H9 (cell line): ENCODE measurements at regions not wholly inside any gene's neighbourhood (a gene's known extent, or its start where the extent isn't known, plus 50 kb on each side); places are given as distances from the start of the nearest gene placed in this dataset.

Experiments
- DNase-seq: peaks from one replicate; pipeline ENCODE4 v3.0.0-alpha.2; 2017
- H2AFZ ChIP-seq: one replicate; pipeline ENCODE4 v1.6.1; 2013; ENCODE audit warnings: mild to moderate bottlenecking, low read length, control low read depth, moderate library complexity
- H2AK5ac ChIP-seq: 2 replicates; pipeline ENCODE4 v1.6.1; 2013; ENCODE audit warnings: low read length, control low read depth, mixed read lengths; ENCODE audit not compliant: insufficient read length
- H2BK120ac ChIP-seq: one replicate; pipeline ENCODE4 v1.6.1; 2013; ENCODE audit warnings: low read depth, mild to moderate bottlenecking, low read length, control low read depth, inconsistent platforms; ENCODE audit not compliant: poor library complexity, severe bottlenecking
- H2BK12ac ChIP-seq: 2 replicates; pipeline ENCODE4 v1.6.1; 2013; ENCODE audit warnings: low read length, control low read depth, mixed read lengths, low read depth; ENCODE audit not compliant: insufficient read length
- H2BK15ac ChIP-seq: 2 replicates; pipeline ENCODE4 v1.6.1; 2013; ENCODE audit warnings: low read depth, low read length, control low read depth
- H2BK20ac ChIP-seq: one replicate; pipeline ENCODE4 v1.6.1; 2013; ENCODE audit warnings: low read depth, mild to moderate bottlenecking, low read length, control low read depth, inconsistent platforms; ENCODE audit not compliant: poor library complexity, severe bottlenecking
- H2BK5ac ChIP-seq: 2 replicates; pipeline ENCODE4 v1.6.1; 2013; ENCODE audit warnings: low read length, control low read depth, mixed read lengths; ENCODE audit not compliant: insufficient read length
- H3K14ac ChIP-seq: 2 replicates; pipeline ENCODE4 v1.6.1; 2013; ENCODE audit warnings: low read length, control low read depth; ENCODE audit not compliant: insufficient read depth
- H3K18ac ChIP-seq: 2 replicates; pipeline ENCODE4 v1.6.1; 2013; ENCODE audit warnings: low read depth, mild to moderate bottlenecking, mixed read lengths, low read length, control low read depth; ENCODE audit not compliant: insufficient read length
- H3K23ac ChIP-seq: 2 replicates; pipeline ENCODE4 v1.6.1; 2013; ENCODE audit warnings: low read length, control low read depth, mixed read lengths, low read depth; ENCODE audit not compliant: insufficient read length
- H3K23me2 ChIP-seq: 2 replicates; pipeline ENCODE4 v1.6.1; 2013; ENCODE audit warnings: low read depth, mild to moderate bottlenecking, mixed read lengths, low read length, control low read depth; ENCODE audit not compliant: insufficient read length, poor library complexity, severe bottlenecking
- H3K27ac ChIP-seq: 2 replicates; pipeline ENCODE4 v1.5.1; 2013; ENCODE audit warnings: low read length, control low read depth, mixed read lengths, low read depth; ENCODE audit not compliant: insufficient read length
- H3K27me3 ChIP-seq: 2 replicates; pipeline ENCODE4 v1.6.1; 2013; ENCODE audit warnings: low read length, control low read depth, inconsistent platforms; ENCODE audit not compliant: insufficient read depth
- H3K4ac ChIP-seq: 2 replicates; pipeline ENCODE4 v1.6.1; 2013; ENCODE audit warnings: low read depth, mild to moderate bottlenecking, control low read depth, inconsistent platforms, low read length, moderate library complexity
- H3K4me1 ChIP-seq: 2 replicates; pipeline ENCODE4 v1.6.1; 2013; ENCODE audit warnings: low read length, control low read depth, inconsistent platforms; ENCODE audit not compliant: insufficient read depth
- H3K4me2 ChIP-seq: 2 replicates; pipeline ENCODE4 v1.6.1; 2013; ENCODE audit warnings: low read length, control low read depth, mixed read lengths; ENCODE audit not compliant: insufficient read length, insufficient read depth
- H3K56ac ChIP-seq: 2 replicates; pipeline ENCODE4 v1.6.1; 2013; ENCODE audit warnings: low read depth, mild to moderate bottlenecking, mixed read lengths, low read length, control low read depth; ENCODE audit not compliant: insufficient read length
- H3K79me1 ChIP-seq: 2 replicates; pipeline ENCODE4 v1.6.1; 2013; ENCODE audit warnings: low read depth, mild to moderate bottlenecking, moderate library complexity, low read length, control low read depth, inconsistent platforms; ENCODE audit not compliant: insufficient read depth, poor library complexity, severe bottlenecking
- H3K79me2 ChIP-seq: 2 replicates; pipeline ENCODE4 v1.6.1; 2013; ENCODE audit warnings: low read length, control low read depth, inconsistent platforms; ENCODE audit not compliant: insufficient read depth
- H3K9ac ChIP-seq: 2 replicates; pipeline ENCODE4 v1.6.1; 2013; ENCODE audit warnings: low read length, control low read depth, mixed read lengths; ENCODE audit not compliant: insufficient read length; ENCODE audit errors: extremely low read depth
- H3K9me3 ChIP-seq: one replicate; pipeline ENCODE4 v1.6.1; 2013; ENCODE audit warnings: low read depth, low read length, inconsistent platforms; ENCODE audit not compliant: control insufficient read depth
- H3T11ph ChIP-seq: one replicate; pipeline ENCODE4 v1.6.1; 2013; ENCODE audit warnings: mild to moderate bottlenecking, low read length, control low read depth, inconsistent platforms
- H4K20me1 ChIP-seq: one replicate; pipeline ENCODE4 v1.6.1; 2013; ENCODE audit not compliant: control insufficient read depth, insufficient read length, insufficient read depth
- H4K5ac ChIP-seq: 2 replicates; pipeline ENCODE4 v1.6.1; 2013; ENCODE audit warnings: low read depth, mild to moderate bottlenecking, mixed read lengths, low read length, control low read depth; ENCODE audit not compliant: insufficient read length
- H4K8ac ChIP-seq: replicated peaks from 2 replicates; pipeline ENCODE4 v1.6.1; 2013; ENCODE audit warnings: low read length, control low read depth, mixed read lengths, low read depth; ENCODE audit not compliant: insufficient read length
- H4K91ac ChIP-seq: 2 replicates; pipeline ENCODE4 v1.6.1; 2013; ENCODE audit warnings: low read depth, mild to moderate bottlenecking, moderate library complexity, mixed read lengths, low read length, control low read depth; ENCODE audit not compliant: insufficient read length
- H3K27ac Mint-ChIP-seq, 3 experiments: 2 replicates in 2 of 3; 3 replicates in 1 of 3; pipeline ENCODE4 v1.8.0; 2020 to 2021; ENCODE audit warnings: mixed read lengths in 3 of 3, mild to moderate bottlenecking in 1 of 3, moderate library complexity in 1 of 3
- H3K27me3 Mint-ChIP-seq: 2 replicates; pipeline ENCODE4 v1.8.0; 2021; ENCODE audit warnings: low read depth, mild to moderate bottlenecking, moderate library complexity, mixed read lengths
- H3K36me3 Mint-ChIP-seq, 3 experiments: 2 replicates in 2 of 3; 3 replicates in 1 of 3; pipeline ENCODE4 v1.8.0; 2020 to 2021; ENCODE audit warnings: low read depth in 3 of 3, mixed read lengths in 3 of 3; ENCODE audit not compliant: insufficient read depth in 1 of 3
- H3K4me1 Mint-ChIP-seq, 2 experiments: 2 replicates each; pipeline ENCODE4 v1.8.0; 2020; ENCODE audit warnings: mixed read lengths in 2 of 2
- H3K4me3 Mint-ChIP-seq, 2 experiments: 2 replicates in 1 of 2; 3 replicates in 1 of 2; pipeline ENCODE4 v1.8.0; 2020 to 2021; ENCODE audit warnings: mild to moderate bottlenecking in 2 of 2, mixed read lengths in 2 of 2, moderate library complexity in 1 of 2
- H3K9me3 Mint-ChIP-seq, 2 experiments: 2 replicates in 1 of 2; 3 replicates in 1 of 2; pipeline ENCODE4 v1.8.0; 2020; ENCODE audit warnings: mild to moderate bottlenecking in 2 of 2, mixed read lengths in 2 of 2, moderate library complexity in 1 of 2
- whole genome bisulfite sequencing: extraction: QIAGEN DNeasy Blood & Tissue Kit; methylation state at CpG from one replicate; pipeline ENCODE4 v1.1.7; 2013; ENCODE audit warnings: missing lambda C conversion rate, low lambda C conversion rate, mixed read lengths; ENCODE audit not compliant: insufficient read length; ENCODE audit errors: extremely low coverage; 5-methylcytosine and 5-hydroxymethylcytosine counted together
- TF ChIP-seq, protein P1 (sequence below): fragments of 200-600 bp; sonication (generic); conservative IDR thresholded peaks from 3 replicates; pipeline ENCODE4 v1.8.0; 2021; ENCODE audit warnings: antibody characterized with exemption, mild to moderate bottlenecking

GRCh38 chr7:155232911-155233310 lies 64.8 kb upstream of the INSIG1 start:
- Histone ChIP-seq H2BK5ac (no peak overlapping the region), H3K23me2 (no peaks in the 10 kb centered on the region), H3K27ac (no peak overlapping the region), H4K5ac (no peak overlapping the region), H3K14ac (no peak overlapping the region), H2BK15ac (no peak overlapping the region), H3T11ph (no peak overlapping the region), H2BK12ac (no peak overlapping the region), H2AFZ (no peak overlapping the region), H3K79me1 (no peaks in the 10 kb centered on the region), H3K56ac (no peak overlapping the region), H3K4ac (no peak overlapping the region), H3K4me1 (no peaks in the 10 kb centered on the region), H3K9me3 (no peaks in the 10 kb centered on the region), H3K18ac (no peak overlapping the region), H4K8ac (no peak overlapping the region), H3K79me2 (no peaks in the 10 kb centered on the region), H3K23ac (no peak overlapping the region), H4K20me1 (peaks cover 2% of the 10 kb centered on the region), H2BK20ac (no peak overlapping the region), H2AK5ac (no peak overlapping the region), H3K27me3 (no peaks in the 10 kb centered on the region; the same call in 1 of the 2 replicates), H3K9ac (no peak overlapping the region), H3K4me2 (no peak overlapping the region), H2BK120ac (no peak overlapping the region), H4K91ac (no peak overlapping the region)
- H3K27ac Mint-ChIP-seq = no peak overlapping the region
- peaks cover 0 to 2% (median 0%) of the 10 kb centered on the region in 3 experiments; a peak in 2 of 7 replicates for H3K36me3 Mint-ChIP-seq
- peaks cover 36% of the 10 kb centered on the region for H3K27me3 Mint-ChIP-seq
- H3K4me1 Mint-ChIP-seq = peaks cover 19 to 22% of the 10 kb centered on the region in 2 experiments
- no peak for DNase-seq
- H3K9me3 Mint-ChIP-seq = peaks cover 3 to 7% of the 10 kb centered on the region in 2 experiments; a peak in 4 of 5 replicates
- no peak overlapping the region for H3K4me3 Mint-ChIP-seq
- no CpG with 5 or more reads among the region's 12 CpGs for WGBS
- TF ChIP-seq, protein P1, sequence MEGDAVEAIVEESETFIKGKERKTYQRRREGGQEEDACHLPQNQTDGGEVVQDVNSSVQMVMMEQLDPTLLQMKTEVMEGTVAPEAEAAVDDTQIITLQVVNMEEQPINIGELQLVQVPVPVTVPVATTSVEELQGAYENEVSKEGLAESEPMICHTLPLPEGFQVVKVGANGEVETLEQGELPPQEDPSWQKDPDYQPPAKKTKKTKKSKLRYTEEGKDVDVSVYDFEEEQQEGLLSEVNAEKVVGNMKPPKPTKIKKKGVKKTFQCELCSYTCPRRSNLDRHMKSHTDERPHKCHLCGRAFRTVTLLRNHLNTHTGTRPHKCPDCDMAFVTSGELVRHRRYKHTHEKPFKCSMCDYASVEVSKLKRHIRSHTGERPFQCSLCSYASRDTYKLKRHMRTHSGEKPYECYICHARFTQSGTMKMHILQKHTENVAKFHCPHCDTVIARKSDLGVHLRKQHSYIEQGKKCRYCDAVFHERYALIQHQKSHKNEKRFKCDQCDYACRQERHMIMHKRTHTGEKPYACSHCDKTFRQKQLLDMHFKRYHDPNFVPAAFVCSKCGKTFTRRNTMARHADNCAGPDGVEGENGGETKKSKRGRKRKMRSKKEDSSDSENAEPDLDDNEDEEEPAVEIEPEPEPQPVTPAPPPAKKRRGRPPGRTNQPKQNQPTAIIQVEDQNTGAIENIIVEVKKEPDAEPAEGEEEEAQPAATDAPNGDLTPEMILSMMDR = no peak
